CD14-positive monocyte (primary cell): ENCODE measurements at regions not wholly inside any gene's neighbourhood (a gene's known extent, or its start where the extent isn't known, plus 50 kb on each side); places are given as distances from the start of the nearest gene placed in this dataset.
A peak's percentile ranks its signal among the peaks of the same experiment; 100 is the strongest.
"Not testable (repeated sequence)": the region's sequence is repeated elsewhere in the genome, so short reads cannot be mapped to it uniquely, and the experiment has no call there.

Source experiments
- DNase-seq, 3 donors: peaks; one replicate each; pipeline ENCODE4 v3.0.0-alpha.2; 2011 to 2022
- H2AFZ ChIP-seq: 2 replicates; pipeline ENCODE4 v1.6.0; 2012; ENCODE audit warnings: mild to moderate bottlenecking, low read depth, low read length, inconsistent platforms; ENCODE audit not compliant: insufficient read depth, poor library complexity, severe bottlenecking
- H3K27ac ChIP-seq, 2 donors: 1 replicate in 1 of 2; 2 replicates in 1 of 2; pipeline ENCODE4 v1.5.1; 2012 to 2013; ENCODE audit warnings: low read length in 2 of 2, control low read depth in 1 of 2, inconsistent platforms in 1 of 2, low read depth in 1 of 2, mild to moderate bottlenecking in 1 of 2
- H3K27me3 ChIP-seq, 2 donors: one replicate each; pipeline versions ENCODE4 v1.6.0 to v1.6.1; 2011 to 2013; ENCODE audit warnings: low read length in 2 of 2; ENCODE audit not compliant: control insufficient read depth in 2 of 2, insufficient read depth in 2 of 2
- H3K36me3 ChIP-seq, 2 donors: replicated peaks in 1 of 2; 1 replicate in 1 of 2; 2 replicates in 1 of 2; pipeline versions ENCODE4 v1.5.1 to v1.6.1; 2012 to 2013; ENCODE audit warnings: low read length in 2 of 2, control low read depth in 1 of 2, inconsistent platforms in 1 of 2, mild to moderate bottlenecking in 1 of 2; ENCODE audit not compliant: insufficient read depth in 2 of 2, control insufficient read depth in 1 of 2
- H3K4me1 ChIP-seq, 2 donors: 1 replicate in 1 of 2; 2 replicates in 1 of 2; pipeline versions ENCODE4 v1.5.1 to v1.6.1; 2012 to 2013; ENCODE audit warnings: low read length in 2 of 2, control low read depth in 1 of 2, inconsistent platforms in 1 of 2, mild to moderate bottlenecking in 1 of 2, moderate library complexity in 1 of 2; ENCODE audit not compliant: insufficient read depth in 2 of 2, control insufficient read depth in 1 of 2
- H3K4me2 ChIP-seq: replicated peaks from 2 replicates; pipeline ENCODE3; 2012; ENCODE audit warnings: low read length, moderate library complexity, mild to moderate bottlenecking; ENCODE audit not compliant: poor library complexity, severe bottlenecking; ENCODE audit errors: extremely low read depth
- H3K4me3 ChIP-seq, 3 experiments: fragments of 200-600 bp in 1 of 3; sonication (generic) in 1 of 3; replicated peaks in 1 of 3; 1 replicate in 2 of 3; 2 replicates in 1 of 3; pipeline ENCODE4 v1.5.1; 2011 to 2013; ENCODE audit warnings: low read length in 3 of 3, mild to moderate bottlenecking in 3 of 3, control low read depth in 2 of 3, low read depth in 2 of 3, inconsistent platforms in 1 of 3, moderate library complexity in 1 of 3
- H3K79me2 ChIP-seq: 2 replicates; pipeline ENCODE4 v1.6.0; 2012; ENCODE audit warnings: mild to moderate bottlenecking, control low read depth, inconsistent platforms, low read length, moderate library complexity; ENCODE audit not compliant: insufficient read depth
- H3K9ac ChIP-seq: 2 replicates; pipeline ENCODE4 v1.6.0; 2017; ENCODE audit warnings: low read length, mild to moderate bottlenecking; ENCODE audit not compliant: insufficient read depth, poor library complexity, severe bottlenecking
- H3K9me3 ChIP-seq, 2 donors: replicated peaks in 1 of 2; 1 replicate in 1 of 2; 2 replicates in 1 of 2; pipeline versions ENCODE4 v1.5.1 to v1.6.1; 2012 to 2013; ENCODE audit warnings: low read length in 2 of 2, control low read depth in 1 of 2; ENCODE audit not compliant: control insufficient read depth in 1 of 2, insufficient read depth in 1 of 2
- H4K20me1 ChIP-seq: 2 replicates; pipeline ENCODE4 v1.6.0; 2012; ENCODE audit warnings: mild to moderate bottlenecking, low read length, control low read depth, moderate library complexity; ENCODE audit not compliant: insufficient read depth
- H3K27ac Mint-ChIP-seq, 7 donors: one replicate each; pipeline ENCODE4 v1.8.0; 2020; ENCODE audit warnings: mild to moderate bottlenecking in 7 of 7, mixed read lengths in 7 of 7, moderate library complexity in 6 of 7, inconsistent platforms in 2 of 7
- H3K27me3 Mint-ChIP-seq, 3 donors: one replicate each; pipeline ENCODE4 v1.8.0; 2021 to 2022; ENCODE audit warnings: low read depth in 3 of 3, mild to moderate bottlenecking in 3 of 3, mixed read lengths in 3 of 3, moderate library complexity in 3 of 3, inconsistent platforms in 1 of 3
- H3K36me3 Mint-ChIP-seq, 2 donors: one replicate each; pipeline ENCODE4 v1.8.0; 2020; ENCODE audit warnings: mixed read lengths in 2 of 2, inconsistent platforms in 1 of 2, mild to moderate bottlenecking in 1 of 2
- H3K4me1 Mint-ChIP-seq: one replicate; pipeline ENCODE4 v1.8.0; 2020; ENCODE audit warnings: mild to moderate bottlenecking, mixed read lengths
- H3K4me3 Mint-ChIP-seq, 2 donors: one replicate each; pipeline ENCODE4 v1.8.0; 2020; ENCODE audit warnings: mild to moderate bottlenecking in 2 of 2, mixed read lengths in 2 of 2, moderate library complexity in 1 of 2
- H3K9me3 Mint-ChIP-seq, 7 donors: one replicate each; pipeline ENCODE4 v1.8.0; 2020 to 2022; ENCODE audit warnings: mixed read lengths in 7 of 7, mild to moderate bottlenecking in 6 of 7, moderate library complexity in 6 of 7, inconsistent platforms in 2 of 7
- WGBS: methylation state at CpG from one replicate; pipeline ENCODE4 v1.1.5; 2013; ENCODE audit warnings: missing lambda C conversion rate; ENCODE audit not compliant: insufficient coverage; 5-methylcytosine and 5-hydroxymethylcytosine counted together
- intact Hi-C, 2 donors: fragments of 100-400 bp; cut with micrococcal nuclease; formaldehyde crosslinking; loops; one replicate each; pipeline versions ENCODE4 v1.15.0 to v1.15.1; 2023

- H3K4me1 ChIP-seq, H3K36me3 Mint-ChIP-seq, H2AFZ ChIP-seq, H3K4me3 ChIP-seq, H3K9ac ChIP-seq, H3K4me1 Mint-ChIP-seq, H3K27ac ChIP-seq, H3K4me2 ChIP-seq, H3K36me3 ChIP-seq, H4K20me1 ChIP-seq, intact Hi-C loops, H3K9me3 ChIP-seq, DNase-seq, H3K9me3 Mint-ChIP-seq, H3K27ac Mint-ChIP-seq, H3K79me2 ChIP-seq: not testable (repeated sequence)
- peaks cover 0 to 11% of the 10 kb centered on the region in 2 donors for H3K27me3 ChIP-seq
- H3K4me3 Mint-ChIP-seq, result peak overlapping the region in 1 of 2 donors; percentile 24
- peaks cover 33 to 57% (median 39%) of the 10 kb centered on the region in 3 donors for H3K27me3 Mint-ChIP-seq
- 92% methylated on average over 2 of the region's 2 CpGs for WGBS
These were observed 58.3 kb downstream of the ART5 start for GRCh38 chr11:3583476-3583875.

DNA sequence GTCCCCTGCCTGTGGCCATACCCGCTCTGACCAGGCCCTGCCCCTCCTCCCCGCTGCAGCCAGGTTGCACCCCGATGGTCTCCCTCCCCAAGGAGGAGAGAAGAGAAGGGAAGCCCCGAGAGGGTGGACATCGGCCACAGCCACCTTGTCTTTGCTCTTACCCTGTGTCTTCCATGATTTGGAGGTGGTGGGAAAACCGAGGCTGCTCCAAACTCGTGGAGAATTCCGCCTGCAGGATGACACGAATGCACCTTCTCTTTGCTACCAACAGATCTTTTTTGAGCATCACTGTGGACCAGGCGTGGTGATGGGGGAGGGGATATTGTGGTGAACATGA is 60.4 kb downstream of the ART5 start:
- peak overlapping the region in 2 of 7 donors; percentile 53 to 62 for H3K27ac Mint-ChIP-seq

More for the DNA sequence above, 60.4 kb downstream of the ART5 start:
- intact Hi-C loops, H3K27ac ChIP-seq, H3K9me3 ChIP-seq, H3K36me3 ChIP-seq, H3K4me2 ChIP-seq, H3K9ac ChIP-seq, H3K4me3 ChIP-seq, H3K36me3 Mint-ChIP-seq, H3K4me1 Mint-ChIP-seq, H3K9me3 Mint-ChIP-seq, H4K20me1 ChIP-seq, H3K79me2 ChIP-seq, H3K4me1 ChIP-seq, DNase-seq, H2AFZ ChIP-seq: not testable (repeated sequence)
- WGBS, result 0% methylated on average over 2 of the region's 10 CpGs
- peaks cover 0 to 11% of the 10 kb centered on the region in 2 donors for H3K27me3 ChIP-seq
- Mint-ChIP-seq H3K4me3 (peak overlapping the region; percentile 61 to 74), H3K27me3 (peaks cover 33 to 60% (median 39%) of the 10 kb centered on the region in 3 donors)
